Astrocyte of the cerebellum (primary cell): ENCODE measurements at regions not wholly inside any gene's neighbourhood (a gene's known extent, or its start where the extent isn't known, plus 50 kb on each side); places are given as distances from the start of the nearest gene placed in this dataset.
"Not testable (repeated sequence)": the region's sequence is repeated elsewhere in the genome, so short reads cannot be mapped to it uniquely, and the experiment has no call there.

ENCODE experiments used
- DNase-seq: peaks from one replicate; pipeline ENCODE4 v3.0.0-alpha.2; 2011; ENCODE audit warnings: low read depth
- H3K4me3 ChIP-seq: 2 replicates; pipeline ENCODE4 v1.5.1; 2011; ENCODE audit warnings: mild to moderate bottlenecking, low read depth, low read length, moderate library complexity
- in situ Hi-C: cut with HindIII; loops from 2 replicates; pipeline ENCODE4 v1.10.0; 2017; ENCODE audit warnings: low sequenced_read_pairs
- TF ChIP-seq, protein P1 (sequence below): IDR thresholded peaks from 2 replicates; pipeline ENCODE4 v1.5.1; 2012; ENCODE audit warnings: low read length, low read depth, moderate library complexity, mild to moderate bottlenecking; ENCODE audit errors: missing control alignments

DNA sequence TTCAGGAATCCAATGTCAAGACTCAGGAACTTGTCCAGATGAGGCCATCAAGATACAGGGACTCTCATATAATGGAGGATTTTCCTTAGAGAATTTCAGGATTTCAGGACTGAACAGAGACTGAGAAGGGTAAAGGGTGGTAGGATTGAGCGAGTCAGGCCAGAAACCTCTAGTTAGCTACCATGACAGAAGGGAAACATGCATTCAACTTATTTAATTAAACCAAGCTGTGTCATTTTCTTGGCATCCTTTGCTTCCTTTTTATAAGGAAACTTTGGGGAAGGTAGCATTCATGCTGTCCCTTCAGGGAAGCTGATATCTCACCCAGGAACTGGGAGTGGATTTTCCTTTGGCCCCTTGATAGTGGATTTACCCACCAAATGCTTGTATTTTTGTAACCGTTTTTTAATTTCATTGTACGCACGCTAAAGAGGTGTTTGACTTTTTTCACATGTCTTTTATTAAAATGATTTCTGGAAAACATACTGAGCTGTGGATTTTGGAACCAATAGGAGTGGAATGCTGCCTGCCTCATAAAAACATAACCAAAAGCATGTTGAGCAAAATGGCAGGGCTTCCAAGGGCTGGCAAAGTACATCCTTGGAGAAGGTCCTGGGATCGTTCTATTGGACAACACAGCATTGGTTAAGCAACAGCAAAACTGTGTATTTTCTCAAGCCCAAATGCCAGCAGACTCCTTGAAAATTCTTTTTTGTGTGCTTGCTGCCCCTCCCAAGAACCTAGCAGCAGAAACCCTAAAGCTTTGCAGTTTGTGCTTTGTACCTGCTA lies 104.5 kb downstream of the CXCL12 start:
- in situ Hi-C loops, result no loop called here
- TF ChIP-seq, protein P1, sequence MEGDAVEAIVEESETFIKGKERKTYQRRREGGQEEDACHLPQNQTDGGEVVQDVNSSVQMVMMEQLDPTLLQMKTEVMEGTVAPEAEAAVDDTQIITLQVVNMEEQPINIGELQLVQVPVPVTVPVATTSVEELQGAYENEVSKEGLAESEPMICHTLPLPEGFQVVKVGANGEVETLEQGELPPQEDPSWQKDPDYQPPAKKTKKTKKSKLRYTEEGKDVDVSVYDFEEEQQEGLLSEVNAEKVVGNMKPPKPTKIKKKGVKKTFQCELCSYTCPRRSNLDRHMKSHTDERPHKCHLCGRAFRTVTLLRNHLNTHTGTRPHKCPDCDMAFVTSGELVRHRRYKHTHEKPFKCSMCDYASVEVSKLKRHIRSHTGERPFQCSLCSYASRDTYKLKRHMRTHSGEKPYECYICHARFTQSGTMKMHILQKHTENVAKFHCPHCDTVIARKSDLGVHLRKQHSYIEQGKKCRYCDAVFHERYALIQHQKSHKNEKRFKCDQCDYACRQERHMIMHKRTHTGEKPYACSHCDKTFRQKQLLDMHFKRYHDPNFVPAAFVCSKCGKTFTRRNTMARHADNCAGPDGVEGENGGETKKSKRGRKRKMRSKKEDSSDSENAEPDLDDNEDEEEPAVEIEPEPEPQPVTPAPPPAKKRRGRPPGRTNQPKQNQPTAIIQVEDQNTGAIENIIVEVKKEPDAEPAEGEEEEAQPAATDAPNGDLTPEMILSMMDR, result no peak
- no peak for DNase-seq
- H3K4me3 ChIP-seq, result no peak overlapping the region

DNA sequence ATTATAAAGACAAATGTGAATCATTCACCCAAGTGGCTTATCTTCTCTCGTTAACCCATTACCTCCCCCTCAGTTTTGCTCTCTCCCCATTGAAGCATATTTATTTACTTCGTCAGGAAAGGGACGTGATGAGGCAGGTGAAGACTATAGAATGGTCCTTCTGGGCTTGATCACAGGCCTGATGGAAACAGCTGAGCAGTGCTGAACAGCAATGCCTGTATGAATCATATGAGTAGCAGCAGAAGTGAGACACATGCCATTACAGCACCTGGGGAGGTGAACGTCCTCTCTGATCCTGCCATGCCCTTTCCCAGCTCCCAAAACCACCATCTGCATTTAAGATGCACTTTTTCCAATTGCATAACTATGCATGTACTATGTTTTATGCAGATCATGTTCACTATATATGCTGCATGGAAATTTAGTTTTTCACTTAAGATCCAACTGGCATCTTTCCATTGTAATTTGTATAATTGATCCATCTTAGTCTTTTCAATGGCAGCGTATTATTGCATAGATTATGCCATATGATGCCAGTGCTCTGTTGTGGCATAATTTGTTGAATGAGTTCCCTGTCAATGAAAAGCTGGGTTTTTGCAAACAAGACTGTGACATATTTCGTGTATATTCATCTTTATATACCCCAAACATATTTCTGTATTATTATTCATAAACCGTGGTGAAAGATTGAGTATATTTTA lies 105.3 kb downstream of the CXCL12 start:
- in situ Hi-C loops, result no loop called here

DNA sequence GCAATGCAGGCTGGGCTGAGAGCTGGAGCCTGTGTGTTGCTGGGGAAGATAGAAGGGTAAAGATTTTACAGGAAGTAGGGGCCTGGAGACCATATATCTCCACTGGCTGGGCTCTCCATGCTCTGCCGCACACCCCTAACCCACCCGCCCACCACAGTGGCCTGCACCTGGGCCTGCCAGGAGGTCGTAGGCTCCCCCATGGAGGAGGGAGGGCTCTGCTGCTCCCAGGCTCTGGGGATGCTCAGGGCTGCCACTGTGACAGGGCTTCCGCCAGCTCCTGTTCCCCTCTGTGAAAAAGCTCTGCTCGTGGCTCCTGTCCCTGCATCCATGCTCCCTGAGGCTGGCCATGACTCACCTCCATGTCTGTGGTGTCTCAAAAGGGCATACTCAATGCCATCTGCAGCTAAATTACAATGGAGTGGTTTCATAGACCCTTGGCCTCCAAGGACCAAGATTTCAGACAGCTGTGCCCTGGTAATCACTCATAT lies 106.0 kb downstream of the CXCL12 start:
- in situ Hi-C loops, result no loop called here
- no peak overlapping the region for H3K4me3 ChIP-seq
- DNase-seq, result no peak
- TF ChIP-seq, protein P1, result no peak

More for the DNA sequence above, 105.3 kb downstream of the CXCL12 start:
- DNase-seq, result no peak
- TF ChIP-seq, protein P1, result no peak
- H3K4me3 ChIP-seq, result no peak overlapping the region

DNA sequence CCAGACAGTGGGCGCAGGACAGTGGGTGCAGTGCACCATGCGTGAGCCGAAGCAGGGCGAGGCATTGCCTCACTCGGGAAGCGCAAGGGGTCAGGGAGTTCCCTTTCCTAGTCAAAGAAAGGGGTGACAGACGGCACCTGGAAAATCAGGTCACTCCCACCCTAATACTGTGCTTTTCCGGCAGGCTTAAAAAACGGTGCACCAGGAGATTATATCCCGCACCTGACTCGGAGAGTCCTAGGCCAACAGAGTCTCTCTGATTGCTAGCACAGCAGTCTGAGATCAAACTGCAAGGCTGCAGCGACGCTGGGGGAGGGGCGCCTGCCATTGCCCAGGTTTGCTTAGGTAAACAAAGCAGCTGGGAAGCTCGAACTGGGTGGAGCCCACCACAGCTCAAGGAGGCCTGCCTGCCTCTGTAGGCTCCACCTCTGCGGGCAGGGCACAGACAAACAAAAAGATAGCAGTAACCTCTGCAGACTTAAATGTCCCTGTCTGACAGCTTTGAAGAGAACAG lies 116.4 kb downstream of the CXCL12 start:
- DNase-seq, in situ Hi-C loops, H3K4me3 ChIP-seq: not testable (repeated sequence)

DNA sequence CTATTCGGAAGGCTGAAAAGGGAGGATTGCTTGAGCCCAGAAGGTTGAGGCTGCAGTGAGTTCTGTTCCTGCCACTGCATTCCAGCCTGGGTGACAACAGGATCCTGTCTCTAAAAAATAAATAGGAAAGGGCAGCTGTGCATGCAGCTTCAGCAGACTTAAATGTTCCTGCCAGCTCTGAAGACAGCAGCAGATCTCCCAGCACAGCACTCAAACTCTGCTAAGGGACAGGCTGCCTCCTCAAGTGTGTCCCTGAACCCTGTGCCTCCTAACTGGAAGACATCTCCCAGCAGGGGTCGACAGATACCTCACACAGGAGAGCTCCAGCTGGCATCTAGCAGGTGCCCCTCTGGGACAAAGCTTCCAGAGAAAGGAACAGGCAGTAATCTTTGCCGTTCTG lies 117.9 kb downstream of the CXCL12 start:
- in situ Hi-C loops, result no loop called here
- TF ChIP-seq, protein P1, result no peak
- H3K4me3 ChIP-seq, result no peak overlapping the region

DNA sequence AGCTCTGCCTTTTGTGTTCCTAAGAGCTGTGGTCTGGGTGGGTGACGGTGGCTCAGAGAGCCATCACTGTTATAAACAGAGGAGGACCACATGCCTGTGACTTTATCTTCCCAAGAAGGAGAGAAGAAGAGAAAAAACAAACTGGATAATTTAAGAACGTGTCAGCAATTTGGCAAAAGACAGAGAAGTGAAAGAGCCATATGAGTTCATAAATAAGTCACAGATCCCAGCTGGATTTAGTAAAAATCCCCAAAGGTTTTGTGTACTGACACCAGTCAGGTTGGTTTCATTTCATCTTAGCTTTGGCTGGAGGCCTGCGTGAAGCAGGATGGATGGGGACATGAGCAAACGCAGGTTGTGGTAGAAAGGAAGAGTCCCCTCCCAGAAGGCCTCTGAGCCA lies 120.7 kb downstream of the CXCL12 start:
- in situ Hi-C loops, result no loop called here
- TF ChIP-seq, protein P1, result no peak
- DNase-seq, result no peak
- no peak overlapping the region for H3K4me3 ChIP-seq

More for the DNA sequence above, 117.9 kb downstream of the CXCL12 start:
- DNase-seq, result no peak

DNA sequence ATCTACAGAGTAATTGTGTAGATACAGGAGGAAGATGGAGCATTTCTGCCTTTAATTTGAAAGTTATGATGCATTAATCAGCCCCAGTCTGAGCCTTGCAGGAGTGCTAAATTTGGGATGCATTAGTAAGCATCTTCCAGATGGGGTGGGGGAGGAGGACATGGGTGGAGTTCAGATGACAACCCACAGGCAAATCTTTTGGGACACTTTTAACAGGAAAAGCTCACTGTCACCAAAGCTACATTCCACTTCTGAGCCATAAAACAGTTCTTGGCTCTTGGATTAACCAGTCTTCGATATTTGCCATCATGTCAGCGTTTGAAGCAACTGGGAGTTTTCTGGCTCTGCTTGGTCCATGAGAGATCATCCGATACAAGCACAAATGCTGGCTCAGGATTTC lies 121.1 kb downstream of the CXCL12 start:
- in situ Hi-C loops, result no loop called here
- no peak overlapping the region for H3K4me3 ChIP-seq
- TF ChIP-seq, protein P1, result no peak
- DNase-seq, result no peak
